HL-60 (cell line): ENCODE measurements at regions not wholly inside any gene's neighbourhood (a gene's known extent, or its start where the extent isn't known, plus 50 kb on each side); places are given as distances from the start of the nearest gene placed in this dataset.

Source experiments
- GABPA ChIP-seq: IDR thresholded peaks from 2 replicates; pipeline ENCODE4 v1.6.1; 2012; ENCODE audit warnings: low read depth
- POLR2AphosphoS5 ChIP-seq: IDR thresholded peaks from 2 replicates; pipeline ENCODE4 v1.6.1; 2012; ENCODE audit warnings: low read depth
- REST ChIP-seq: IDR thresholded peaks from 2 replicates; pipeline ENCODE4 v1.6.1; 2012; ENCODE audit warnings: low read depth; ENCODE audit not compliant: insufficient replicate concordance
- SPI1 ChIP-seq: IDR thresholded peaks from 2 replicates; pipeline ENCODE4 v1.6.1; 2012; ENCODE audit warnings: low read depth, mild to moderate bottlenecking, borderline replicate concordance
- TF ChIP-seq, protein P1 (sequence below): IDR thresholded peaks from one replicate; pipeline ENCODE4 v1.5.1; 2011; ENCODE audit warnings: low read length, control low read depth, inconsistent platforms; ENCODE audit not compliant: insufficient read depth

GRCh38 chr1:5147806-5148205, 493.4 kb downstream of the AJAP1 start:
- TF ChIP-seq POLR2AphosphoS5 (no peak), REST (no peak), SPI1 (no peak), GABPA (no peak)
- TF ChIP-seq, protein P1, sequence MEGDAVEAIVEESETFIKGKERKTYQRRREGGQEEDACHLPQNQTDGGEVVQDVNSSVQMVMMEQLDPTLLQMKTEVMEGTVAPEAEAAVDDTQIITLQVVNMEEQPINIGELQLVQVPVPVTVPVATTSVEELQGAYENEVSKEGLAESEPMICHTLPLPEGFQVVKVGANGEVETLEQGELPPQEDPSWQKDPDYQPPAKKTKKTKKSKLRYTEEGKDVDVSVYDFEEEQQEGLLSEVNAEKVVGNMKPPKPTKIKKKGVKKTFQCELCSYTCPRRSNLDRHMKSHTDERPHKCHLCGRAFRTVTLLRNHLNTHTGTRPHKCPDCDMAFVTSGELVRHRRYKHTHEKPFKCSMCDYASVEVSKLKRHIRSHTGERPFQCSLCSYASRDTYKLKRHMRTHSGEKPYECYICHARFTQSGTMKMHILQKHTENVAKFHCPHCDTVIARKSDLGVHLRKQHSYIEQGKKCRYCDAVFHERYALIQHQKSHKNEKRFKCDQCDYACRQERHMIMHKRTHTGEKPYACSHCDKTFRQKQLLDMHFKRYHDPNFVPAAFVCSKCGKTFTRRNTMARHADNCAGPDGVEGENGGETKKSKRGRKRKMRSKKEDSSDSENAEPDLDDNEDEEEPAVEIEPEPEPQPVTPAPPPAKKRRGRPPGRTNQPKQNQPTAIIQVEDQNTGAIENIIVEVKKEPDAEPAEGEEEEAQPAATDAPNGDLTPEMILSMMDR = no peak
